Body of pancreas (tissue), 4 donors: ENCODE measurements at regions not wholly inside any gene's neighbourhood (a gene's known extent, or its start where the extent isn't known, plus 50 kb on each side); places are given as distances from the start of the nearest gene placed in this dataset.

ENCODE experiments used
- POLR2A ChIP-seq, 3 donors: fragments of 450-650 bp; IDR thresholded peaks; one replicate each; pipeline ENCODE4 v1.6.1; 2016; ENCODE audit warnings: antibody characterized with exemption in 3 of 3, mild to moderate bottlenecking in 2 of 3
- TF ChIP-seq, protein P1 (sequence below), 7 experiments: fragments of 450-650 bp in 4 of 7; fragments of 200-600 bp in 3 of 7; sonication (generic) in 3 of 7; IDR thresholded peaks; one replicate each; pipeline ENCODE4 v1.5.1; 2016 to 2019; ENCODE audit warnings: antibody characterized with exemption in 7 of 7

DNA sequence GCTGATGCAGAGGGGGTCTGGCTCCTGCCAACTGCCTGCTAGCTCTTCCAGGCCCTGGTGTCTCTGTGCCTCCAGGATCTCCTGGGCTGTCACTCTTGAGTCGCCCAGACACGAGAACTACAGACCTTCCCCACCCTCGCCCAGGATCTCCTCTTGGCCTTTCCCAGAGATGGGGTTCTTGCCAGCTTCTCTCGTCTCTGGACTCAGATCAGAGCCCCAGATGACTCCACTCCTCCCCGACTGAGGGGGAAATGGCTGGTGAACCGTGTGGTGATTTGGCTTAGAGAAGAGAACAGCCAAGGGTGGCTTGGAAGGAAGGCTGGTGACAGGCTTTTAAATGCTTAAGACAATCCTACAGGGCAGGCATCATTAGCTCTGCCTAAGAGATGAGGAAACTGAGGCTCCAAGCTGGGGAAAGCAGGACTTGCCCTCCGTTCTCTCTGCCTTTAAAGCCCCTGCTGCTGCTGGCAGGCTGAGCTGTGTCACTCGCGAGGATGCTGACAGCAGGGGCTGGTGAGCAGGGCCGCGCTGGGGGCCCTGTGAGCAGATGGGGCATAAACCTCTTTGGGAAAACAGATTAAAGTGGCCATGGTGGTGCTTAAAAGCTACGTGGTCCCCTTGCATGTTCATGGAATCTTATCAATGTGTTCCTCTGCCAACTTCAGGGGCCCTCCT is 90.3 kb upstream of the THY1 start:
- TF ChIP-seq, protein P1, sequence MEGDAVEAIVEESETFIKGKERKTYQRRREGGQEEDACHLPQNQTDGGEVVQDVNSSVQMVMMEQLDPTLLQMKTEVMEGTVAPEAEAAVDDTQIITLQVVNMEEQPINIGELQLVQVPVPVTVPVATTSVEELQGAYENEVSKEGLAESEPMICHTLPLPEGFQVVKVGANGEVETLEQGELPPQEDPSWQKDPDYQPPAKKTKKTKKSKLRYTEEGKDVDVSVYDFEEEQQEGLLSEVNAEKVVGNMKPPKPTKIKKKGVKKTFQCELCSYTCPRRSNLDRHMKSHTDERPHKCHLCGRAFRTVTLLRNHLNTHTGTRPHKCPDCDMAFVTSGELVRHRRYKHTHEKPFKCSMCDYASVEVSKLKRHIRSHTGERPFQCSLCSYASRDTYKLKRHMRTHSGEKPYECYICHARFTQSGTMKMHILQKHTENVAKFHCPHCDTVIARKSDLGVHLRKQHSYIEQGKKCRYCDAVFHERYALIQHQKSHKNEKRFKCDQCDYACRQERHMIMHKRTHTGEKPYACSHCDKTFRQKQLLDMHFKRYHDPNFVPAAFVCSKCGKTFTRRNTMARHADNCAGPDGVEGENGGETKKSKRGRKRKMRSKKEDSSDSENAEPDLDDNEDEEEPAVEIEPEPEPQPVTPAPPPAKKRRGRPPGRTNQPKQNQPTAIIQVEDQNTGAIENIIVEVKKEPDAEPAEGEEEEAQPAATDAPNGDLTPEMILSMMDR (IDR thresholded peaks at IDR 0.05), result no peak
- TF ChIP-seq POLR2A (IDR thresholded peaks at IDR 0.05), result no peak
